Mesenchymal stem cell (in vitro differentiated cells and primary cell): ENCODE measurements at regions not wholly inside any gene's neighbourhood (a gene's known extent, or its start where the extent isn't known, plus 50 kb on each side); places are given as distances from the start of the nearest gene placed in this dataset.

Experiments used
- DNase-seq: peaks from one replicate; pipeline ENCODE4 v3.0.0-alpha.2; 2013
- H2AFZ ChIP-seq: one replicate; pipeline ENCODE4 v1.6.1; 2013; ENCODE audit warnings: low read depth, mild to moderate bottlenecking, control low read depth, inconsistent platforms, low read length, moderate library complexity
- H2AK5ac ChIP-seq: 2 replicates; pipeline ENCODE4 v1.6.1; 2013; ENCODE audit warnings: low read length, moderate library complexity, mild to moderate bottlenecking, inconsistent platforms; ENCODE audit not compliant: severe bottlenecking
- H2BK120ac ChIP-seq: one replicate; pipeline ENCODE4 v1.6.1; 2013; ENCODE audit warnings: low read depth, mild to moderate bottlenecking, inconsistent platforms, low read length, moderate library complexity
- H2BK12ac ChIP-seq, 2 experiments: one replicate each; pipeline ENCODE4 v1.6.1; 2013; ENCODE audit warnings: inconsistent platforms in 2 of 2, low read length in 2 of 2, mild to moderate bottlenecking in 2 of 2, moderate library complexity in 2 of 2, control low read depth in 1 of 2
- H2BK15ac ChIP-seq: one replicate; pipeline ENCODE4 v1.6.1; 2013; ENCODE audit warnings: mild to moderate bottlenecking, low read depth, inconsistent platforms; ENCODE audit not compliant: poor library complexity, severe bottlenecking
- H2BK5ac ChIP-seq: 2 replicates; pipeline ENCODE4 v1.6.1; 2013; ENCODE audit warnings: low read depth, mild to moderate bottlenecking, low read length, control low read depth, inconsistent platforms; ENCODE audit not compliant: poor library complexity, severe bottlenecking
- H3K14ac ChIP-seq, 2 experiments: one replicate each; pipeline ENCODE4 v1.6.1; 2013; ENCODE audit warnings: inconsistent platforms in 2 of 2, low read length in 2 of 2, control low read depth in 1 of 2, mild to moderate bottlenecking in 1 of 2, moderate library complexity in 1 of 2
- H3K18ac ChIP-seq, 2 experiments: one replicate each; pipeline ENCODE4 v1.6.1; 2013; ENCODE audit warnings: inconsistent platforms in 2 of 2, low read length in 2 of 2, control low read depth in 1 of 2, low read depth in 1 of 2, mild to moderate bottlenecking in 1 of 2
- H3K23ac ChIP-seq, 2 experiments: one replicate each; pipeline ENCODE4 v1.6.1; 2013; ENCODE audit warnings: inconsistent platforms in 2 of 2, low read length in 2 of 2, mild to moderate bottlenecking in 2 of 2, moderate library complexity in 2 of 2, control low read depth in 1 of 2
- H3K27ac ChIP-seq: 2 replicates; pipeline ENCODE4 v1.5.1; 2013; ENCODE audit warnings: mild to moderate bottlenecking, moderate library complexity, low read length, control low read depth, inconsistent platforms; ENCODE audit not compliant: poor library complexity, severe bottlenecking
- H3K27me3 ChIP-seq, 2 experiments: 2 replicates each; pipeline versions ENCODE4 v1.6.1 to v1.7.0; 2013; ENCODE audit warnings: low read length in 2 of 2, mild to moderate bottlenecking in 2 of 2, moderate library complexity in 2 of 2, control low read depth in 1 of 2, inconsistent platforms in 1 of 2; ENCODE audit not compliant: control insufficient read depth in 1 of 2, insufficient read depth in 1 of 2
- H3K36me3 ChIP-seq, 2 experiments: 2 replicates each; pipeline versions ENCODE4 v1.6.1 to v1.7.0; 2013; ENCODE audit warnings: low read length in 2 of 2, control low read depth in 1 of 2, inconsistent platforms in 1 of 2, low read depth in 1 of 2, mild to moderate bottlenecking in 1 of 2; ENCODE audit not compliant: insufficient read depth in 2 of 2, control insufficient read depth in 1 of 2
- H3K4ac ChIP-seq, 2 experiments: one replicate each; pipeline ENCODE4 v1.6.1; 2013; ENCODE audit warnings: inconsistent platforms in 2 of 2, low read length in 2 of 2, mild to moderate bottlenecking in 2 of 2, moderate library complexity in 2 of 2, control low read depth in 1 of 2, low read depth in 1 of 2
- H3K4me1 ChIP-seq: 2 replicates; pipeline ENCODE4 v1.6.1; 2013; ENCODE audit warnings: low read depth, low read length, control low read depth; ENCODE audit not compliant: control insufficient read depth, insufficient read depth
- H3K4me2 ChIP-seq: 2 replicates; pipeline ENCODE4 v1.6.1; 2013; ENCODE audit warnings: low read length, mild to moderate bottlenecking, inconsistent platforms; ENCODE audit not compliant: poor library complexity, severe bottlenecking
- H3K4me3 ChIP-seq, 2 experiments: 2 replicates each; pipeline versions ENCODE4 v1.5.1 to v1.7.0; 2013; ENCODE audit warnings: low read length in 2 of 2, mild to moderate bottlenecking in 2 of 2, control low read depth in 1 of 2, low read depth in 1 of 2; ENCODE audit not compliant: insufficient read depth in 1 of 2
- H3K79me1 ChIP-seq: replicated peaks from 2 replicates; pipeline ENCODE4 v1.6.1; 2013; ENCODE audit warnings: mild to moderate bottlenecking, control low read depth, low read length, inconsistent platforms; ENCODE audit not compliant: poor library complexity, severe bottlenecking
- H3K9ac ChIP-seq: 2 replicates; pipeline ENCODE4 v1.7.0; 2013; ENCODE audit warnings: mild to moderate bottlenecking, low read length, moderate library complexity
- H3K9me3 ChIP-seq: 2 replicates; pipeline ENCODE4 v1.7.0; 2013; ENCODE audit warnings: mild to moderate bottlenecking, low read length; ENCODE audit not compliant: control insufficient read depth
- H4K8ac ChIP-seq: one replicate; pipeline ENCODE4 v1.6.1; 2013; ENCODE audit warnings: inconsistent platforms, mild to moderate bottlenecking, low read length, moderate library complexity
- H4K91ac ChIP-seq: one replicate; pipeline ENCODE4 v1.6.1; 2013; ENCODE audit warnings: mild to moderate bottlenecking, low read length, inconsistent platforms
- WGBS: methylation state at CpG from one replicate; pipeline ENCODE4 v1.1.7; 2013; ENCODE audit warnings: mixed read lengths; 5-methylcytosine and 5-hydroxymethylcytosine counted together

- H4K91ac ChIP-seq: no peak overlapping the region
- no peak overlapping the region for H4K8ac ChIP-seq
- no peak overlapping the region for H3K4me2 ChIP-seq
- WGBS: 53% methylated on average over 2 of the region's 2 CpGs
- no peak overlapping the region for H3K4ac ChIP-seq
- H3K27me3 ChIP-seq: no peaks in the 10 kb centered on the region
- peaks cover 1% of the 10 kb centered on the region for H3K9me3 ChIP-seq
- no peaks in the 10 kb centered on the region for H3K36me3 ChIP-seq
- no peak overlapping the region for H3K9ac ChIP-seq
- H3K18ac ChIP-seq: no peak overlapping the region
- no peak overlapping the region for H2AFZ ChIP-seq
- no peak overlapping the region for H3K14ac ChIP-seq
- H2BK12ac ChIP-seq: no peak overlapping the region
- no peak overlapping the region for H2BK5ac ChIP-seq
- H3K27ac ChIP-seq: no peak overlapping the region
- H2AK5ac ChIP-seq: no peak overlapping the region
- H2BK15ac ChIP-seq: no peak overlapping the region
- H3K4me1 ChIP-seq: no peaks in the 10 kb centered on the region
- no peaks in the 10 kb centered on the region for H3K79me1 ChIP-seq
- no peak overlapping the region for H3K4me3 ChIP-seq
- no peak for DNase-seq
- H2BK120ac ChIP-seq: no peak overlapping the region
- H3K23ac ChIP-seq: no peak overlapping the region
These were observed 122.9 kb upstream of the DDX18 start for GRCh38 chr2:117691595-117691994.

DNA sequence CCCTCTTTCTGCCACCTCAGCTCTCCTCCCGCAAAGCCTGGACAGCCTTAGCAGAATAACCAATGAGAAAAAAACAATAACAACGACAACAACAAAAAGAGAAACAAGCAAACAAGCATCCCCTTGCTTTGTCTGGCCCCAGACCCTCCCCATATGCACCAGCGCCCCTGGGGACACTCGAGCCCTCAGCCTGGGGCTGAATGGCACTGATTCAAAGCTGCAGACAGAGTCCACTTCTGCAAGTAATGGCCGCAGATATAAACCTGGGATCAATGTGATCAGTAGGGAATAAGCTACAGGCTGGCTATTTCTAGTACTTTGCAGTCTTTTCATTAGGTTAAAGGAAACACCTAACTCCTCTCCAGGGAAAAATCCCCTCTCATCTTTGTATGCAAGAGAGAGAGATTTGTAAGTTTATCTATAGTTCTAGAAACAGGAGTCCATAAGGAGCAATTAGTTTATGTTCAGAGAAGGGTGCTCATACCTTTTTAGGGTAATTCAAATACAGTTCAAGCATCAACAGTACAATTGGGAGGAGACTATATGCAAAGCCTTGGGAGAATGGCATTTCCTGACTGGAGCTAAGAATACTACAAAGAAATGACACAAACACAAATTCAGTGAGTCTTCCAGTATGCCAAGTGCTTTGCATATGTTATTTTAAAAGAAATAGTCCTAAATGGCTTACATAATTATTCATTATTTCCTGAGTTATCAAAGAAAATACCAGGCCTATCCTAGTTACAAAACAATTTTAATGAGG, 122.3 kb upstream of the DDX18 start:
- Histone ChIP-seq H2BK120ac (no peak overlapping the region), H2BK12ac (no peak overlapping the region), H3K9me3 (no peaks in the 10 kb centered on the region), H3K79me1 (no peaks in the 10 kb centered on the region), H3K14ac (no peak overlapping the region), H2BK5ac (no peak overlapping the region), H3K27ac (no peak overlapping the region), H3K4me1 (no peaks in the 10 kb centered on the region), H2AFZ (no peak overlapping the region), H3K4me2 (no peak overlapping the region), H4K91ac (no peak overlapping the region), H2AK5ac (no peak overlapping the region), H3K18ac (no peak overlapping the region), H3K4ac (no peak overlapping the region), H4K8ac (no peak overlapping the region), H3K36me3 (no peaks in the 10 kb centered on the region), H3K23ac (no peak overlapping the region), H3K9ac (no peak overlapping the region), H3K4me3 (no peak overlapping the region), H3K27me3 (no peaks in the 10 kb centered on the region), H2BK15ac (no peak overlapping the region)
- no peak for DNase-seq
- 68% methylated on average over 3 of the region's 5 CpGs for WGBS

- WGBS: 46% methylated on average over 4 of the region's 4 CpGs
- Histone ChIP-seq H3K14ac (no peak overlapping the region), H3K27ac (no peak overlapping the region), H2BK12ac (no peak overlapping the region), H3K9me3 (no peaks in the 10 kb centered on the region), H3K36me3 (no peaks in the 10 kb centered on the region), H3K4me2 (no peak overlapping the region), H3K4ac (no peak overlapping the region), H2AFZ (no peak overlapping the region), H4K91ac (no peak overlapping the region), H3K27me3 (no peaks in the 10 kb centered on the region), H3K4me3 (no peak overlapping the region), H2AK5ac (no peak overlapping the region), H4K8ac (no peak overlapping the region), H3K4me1 (no peaks in the 10 kb centered on the region), H3K9ac (no peak overlapping the region), H3K18ac (no peak overlapping the region), H2BK120ac (no peak overlapping the region), H2BK5ac (no peak overlapping the region), H3K79me1 (no peaks in the 10 kb centered on the region), H3K23ac (no peak overlapping the region), H2BK15ac (no peak overlapping the region)
- no peak for DNase-seq
These were observed 121.3 kb upstream of the DDX18 start for GRCh38 chr2:117693154-117693553.

DNA sequence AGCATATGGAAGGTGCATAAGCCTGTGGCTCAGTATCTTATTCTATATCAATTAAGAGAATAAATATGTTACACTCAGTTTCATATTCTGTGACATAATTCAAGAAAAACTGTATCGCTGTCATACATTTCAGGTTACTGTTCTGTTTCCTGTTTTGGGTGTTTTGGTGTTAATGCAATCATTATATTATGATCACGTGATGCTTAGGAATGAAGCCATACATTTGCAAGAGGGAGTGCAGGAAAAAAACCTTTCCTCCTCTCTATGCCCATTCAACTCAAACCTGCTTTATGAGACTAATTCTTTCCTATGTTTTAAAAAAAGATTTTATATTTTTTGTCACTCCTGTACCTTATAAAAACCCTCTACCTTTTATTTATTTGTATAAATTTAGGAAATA, 120.8 kb upstream of the DDX18 start:
- no peak for DNase-seq
- Histone ChIP-seq H3K27ac (no peak overlapping the region), H3K23ac (no peak overlapping the region), H4K8ac (no peak overlapping the region), H3K36me3 (no peaks in the 10 kb centered on the region), H3K14ac (no peak overlapping the region), H2AFZ (no peak overlapping the region), H3K9ac (no peak overlapping the region), H3K4me2 (no peak overlapping the region), H2BK12ac (no peak overlapping the region), H3K4me1 (no peaks in the 10 kb centered on the region), H3K18ac (no peak overlapping the region), H3K4ac (no peak overlapping the region), H3K4me3 (no peak overlapping the region), H3K79me1 (no peaks in the 10 kb centered on the region), H2BK5ac (no peak overlapping the region), H3K9me3 (no peaks in the 10 kb centered on the region), H2BK120ac (no peak overlapping the region), H2BK15ac (no peak overlapping the region), H2AK5ac (no peak overlapping the region), H4K91ac (no peak overlapping the region), H3K27me3 (no peaks in the 10 kb centered on the region)
- WGBS: no CpG with 5 or more reads among the region's 2 CpGs
